GM12873 (cell line): ENCODE measurements at regions not wholly inside any gene's neighbourhood (a gene's known extent, or its start where the extent isn't known, plus 50 kb on each side); places are given as distances from the start of the nearest gene placed in this dataset.

ENCODE experiments used
- TF ChIP-seq, protein P1 (sequence below): IDR thresholded peaks from 2 replicates; pipeline ENCODE4 v1.5.1; 2012; ENCODE audit warnings: low read depth, mild to moderate bottlenecking, moderate library complexity, low read length, control low read depth; ENCODE audit not compliant: insufficient read depth; ENCODE audit errors: missing control alignments

DNA sequence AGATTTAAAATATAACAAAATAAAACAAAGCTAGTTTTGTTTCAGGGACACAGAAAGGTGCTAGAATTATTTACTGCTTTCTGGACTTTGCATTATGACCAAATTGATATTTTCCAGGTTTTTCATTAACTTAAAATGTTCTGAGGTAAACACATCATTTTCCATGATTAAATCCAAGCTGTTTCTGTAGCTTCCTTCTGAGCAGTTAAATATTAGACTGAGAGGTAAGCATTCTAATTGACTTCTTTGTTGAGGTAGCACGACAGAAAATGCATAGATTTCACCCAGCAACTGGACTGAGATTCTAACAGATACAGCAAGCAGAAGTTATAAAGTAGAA lies 98.3 kb downstream of the BMP4 start:
- TF ChIP-seq, protein P1, sequence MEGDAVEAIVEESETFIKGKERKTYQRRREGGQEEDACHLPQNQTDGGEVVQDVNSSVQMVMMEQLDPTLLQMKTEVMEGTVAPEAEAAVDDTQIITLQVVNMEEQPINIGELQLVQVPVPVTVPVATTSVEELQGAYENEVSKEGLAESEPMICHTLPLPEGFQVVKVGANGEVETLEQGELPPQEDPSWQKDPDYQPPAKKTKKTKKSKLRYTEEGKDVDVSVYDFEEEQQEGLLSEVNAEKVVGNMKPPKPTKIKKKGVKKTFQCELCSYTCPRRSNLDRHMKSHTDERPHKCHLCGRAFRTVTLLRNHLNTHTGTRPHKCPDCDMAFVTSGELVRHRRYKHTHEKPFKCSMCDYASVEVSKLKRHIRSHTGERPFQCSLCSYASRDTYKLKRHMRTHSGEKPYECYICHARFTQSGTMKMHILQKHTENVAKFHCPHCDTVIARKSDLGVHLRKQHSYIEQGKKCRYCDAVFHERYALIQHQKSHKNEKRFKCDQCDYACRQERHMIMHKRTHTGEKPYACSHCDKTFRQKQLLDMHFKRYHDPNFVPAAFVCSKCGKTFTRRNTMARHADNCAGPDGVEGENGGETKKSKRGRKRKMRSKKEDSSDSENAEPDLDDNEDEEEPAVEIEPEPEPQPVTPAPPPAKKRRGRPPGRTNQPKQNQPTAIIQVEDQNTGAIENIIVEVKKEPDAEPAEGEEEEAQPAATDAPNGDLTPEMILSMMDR: no peak

DNA sequence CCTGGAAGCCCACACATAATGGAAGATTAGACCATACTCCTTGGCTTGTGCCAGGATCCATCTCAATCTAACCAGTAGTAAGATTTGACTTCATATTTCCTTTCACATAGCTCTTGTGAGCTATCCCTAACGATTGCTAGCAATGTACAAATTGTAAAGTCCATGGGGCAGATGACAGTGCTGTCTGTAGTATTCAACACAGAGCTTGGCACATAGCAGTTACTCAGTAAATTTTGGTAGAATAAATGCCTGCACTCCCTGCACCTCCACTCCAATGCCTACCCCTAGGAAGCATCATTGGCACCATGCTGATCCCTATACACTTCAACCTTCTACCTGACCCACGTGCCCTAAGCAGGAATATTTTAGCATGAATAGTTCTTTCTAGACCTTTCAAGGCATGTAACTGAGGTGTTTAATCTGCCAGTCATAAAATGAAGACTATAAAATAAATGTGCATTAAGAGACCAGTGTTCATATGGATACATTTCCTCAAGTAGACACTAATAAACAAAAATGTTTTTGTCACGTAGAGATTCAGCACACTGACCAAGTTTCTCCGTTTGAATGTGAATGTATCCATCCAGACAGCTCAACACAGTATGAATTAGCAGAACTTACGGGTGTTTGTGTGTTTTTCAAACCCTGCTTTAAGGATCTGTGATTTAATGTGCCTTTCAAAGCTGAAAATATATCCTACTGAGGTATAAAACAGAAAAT lies 98.8 kb downstream of the BMP4 start:
- TF ChIP-seq, protein P1: no peak

GRCh38 chr14:53855574-53855973 lies 101.1 kb downstream of the BMP4 start:
- TF ChIP-seq, protein P1: no peak

DNA sequence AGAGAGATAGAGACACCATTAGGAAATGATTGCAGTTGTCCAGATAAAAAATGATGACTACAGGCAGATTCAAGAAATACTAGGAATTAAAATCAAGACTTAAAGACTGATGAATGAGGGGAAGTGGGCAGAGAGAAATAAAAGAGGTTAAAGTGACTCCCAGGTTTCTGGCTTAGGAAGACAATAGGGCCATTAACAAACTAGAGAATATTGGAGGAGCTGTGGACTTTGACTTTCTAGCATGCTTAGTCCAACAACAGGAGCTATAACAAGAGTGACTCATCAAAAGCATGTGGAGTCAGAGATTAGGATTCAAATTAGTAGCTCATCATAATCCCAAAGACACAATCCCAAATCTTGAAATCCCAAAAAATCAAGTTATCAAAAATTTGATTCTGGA lies 101.5 kb downstream of the BMP4 start:
- TF ChIP-seq, protein P1: no peak

DNA sequence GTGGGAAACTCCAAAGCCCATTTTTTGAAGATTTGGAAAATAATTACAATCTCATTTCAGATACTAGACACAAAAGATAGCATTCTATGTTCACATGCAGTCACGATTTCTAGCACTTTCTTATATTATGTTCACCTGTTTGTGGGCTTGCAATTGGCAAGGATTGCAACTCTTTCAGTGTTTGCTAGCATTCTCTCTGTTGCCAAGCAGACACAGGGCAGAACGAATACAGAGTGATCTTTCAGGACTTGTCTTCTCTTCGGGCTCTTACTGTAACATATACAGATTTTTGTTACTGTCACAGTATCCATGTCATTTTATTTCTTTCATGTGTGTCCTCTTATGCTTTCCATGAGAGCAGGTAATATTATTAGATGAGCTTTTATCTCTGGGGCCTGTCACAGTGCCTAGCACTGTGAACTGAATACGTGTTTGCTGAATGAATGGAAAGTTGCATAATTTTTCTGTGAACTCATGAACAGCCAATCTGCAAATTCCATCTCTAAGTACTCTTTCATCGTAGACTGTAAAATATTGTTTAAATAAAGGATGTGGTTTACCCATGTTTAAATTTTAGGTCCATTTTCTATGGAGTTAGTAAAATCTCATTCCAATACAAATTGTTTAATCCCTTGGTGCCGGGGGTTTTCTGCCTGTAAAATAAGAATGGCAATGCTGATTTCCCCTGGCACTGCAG lies 105.1 kb downstream of the BMP4 start:
- TF ChIP-seq, protein P1: no peak

GRCh38 chr14:53850714-53851296 lies 105.8 kb downstream of the BMP4 start:
- TF ChIP-seq, protein P1: no peak

GRCh38 chr14:53849549-53849948 lies 107.1 kb downstream of the BMP4 start:
- TF ChIP-seq, protein P1: no peak
